GM18507 (cell line): ENCODE measurements at regions not wholly inside any gene's neighbourhood (a gene's known extent, or its start where the extent isn't known, plus 50 kb on each side); places are given as distances from the start of the nearest gene placed in this dataset.

Experiments
- DNase-seq: peaks from one replicate; pipeline ENCODE4 v3.0.0; 2011; ENCODE audit warnings: low read depth; ENCODE audit not compliant: insufficient read length; ENCODE audit errors: extremely low spot score
- FAIRE-seq: peaks from 2 replicates; lab custom pipeline; 2011; peaks lifted over from hg19 to GRCh38; lab: Jason Lieb, UNC

DNA sequence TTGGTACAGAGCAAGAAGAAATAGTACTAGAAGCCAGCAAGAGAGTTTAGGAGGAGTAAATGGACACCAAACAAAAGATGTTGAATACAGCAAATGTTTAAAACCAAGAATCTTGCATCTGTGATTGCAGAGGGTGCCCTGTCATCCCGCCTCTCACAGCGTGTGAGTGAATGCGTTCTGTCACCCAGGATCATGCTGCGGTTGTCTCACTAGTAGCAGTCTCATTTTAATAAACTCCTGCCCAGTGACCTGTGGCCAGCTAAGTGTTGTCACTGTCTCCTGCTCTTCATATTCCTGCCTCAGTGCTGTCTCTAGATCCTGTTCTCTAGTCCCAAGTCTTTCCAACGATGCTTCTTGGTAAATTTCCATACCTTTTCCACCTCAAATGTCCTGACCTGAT lies 584.6 kb downstream of the MCTP2 start:
- no peak for DNase-seq
- FAIRE-seq: no peak

DNA sequence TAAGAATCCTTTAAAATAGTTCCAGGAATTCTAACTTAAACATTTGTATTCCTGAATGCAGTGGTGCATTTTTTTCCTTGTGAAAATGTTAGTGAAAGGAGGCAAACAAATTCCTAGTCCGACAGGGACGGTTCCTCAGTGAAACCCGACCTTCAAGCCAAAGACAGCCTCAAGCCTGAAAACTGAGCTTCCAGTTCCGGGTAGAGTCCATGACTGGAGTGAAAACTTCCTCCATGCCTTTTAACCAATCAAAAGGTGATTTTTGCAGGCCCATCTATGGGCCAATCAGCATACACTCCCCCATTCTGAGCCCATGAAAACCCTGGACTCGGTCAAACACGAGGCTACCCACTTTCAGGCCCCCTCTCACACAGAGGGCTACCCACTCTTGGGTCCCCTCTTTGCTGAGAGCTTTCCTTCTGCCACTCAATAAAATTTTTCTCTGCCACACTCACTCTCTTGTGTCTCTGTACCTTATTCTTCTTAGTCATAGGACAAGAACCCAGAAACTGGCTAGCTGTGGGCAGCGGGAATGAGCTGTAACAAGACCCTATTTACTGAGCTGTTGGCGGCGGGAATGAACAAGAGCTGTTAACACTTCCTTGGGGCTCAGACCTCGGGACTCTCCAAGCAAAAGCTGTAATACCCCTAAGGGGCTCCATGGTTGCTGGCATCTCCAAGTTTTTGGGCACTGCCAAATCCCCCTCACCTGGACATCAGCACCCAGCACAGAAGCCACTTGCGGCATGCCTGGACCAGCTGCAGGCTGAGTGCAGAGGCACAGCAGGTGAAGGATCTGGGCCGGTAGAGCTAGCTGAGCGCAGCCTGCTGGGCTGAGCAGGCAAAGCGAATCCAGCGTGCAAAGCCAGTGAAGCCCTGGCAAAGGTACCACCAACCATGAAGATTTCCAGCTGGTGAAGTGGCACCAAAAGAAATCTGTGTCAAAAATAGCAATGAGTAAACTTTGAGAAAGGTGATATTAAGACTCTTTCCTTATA lies 598.8 kb downstream of the MCTP2 start:
- no peak for DNase-seq
- no peak for FAIRE-seq

DNA sequence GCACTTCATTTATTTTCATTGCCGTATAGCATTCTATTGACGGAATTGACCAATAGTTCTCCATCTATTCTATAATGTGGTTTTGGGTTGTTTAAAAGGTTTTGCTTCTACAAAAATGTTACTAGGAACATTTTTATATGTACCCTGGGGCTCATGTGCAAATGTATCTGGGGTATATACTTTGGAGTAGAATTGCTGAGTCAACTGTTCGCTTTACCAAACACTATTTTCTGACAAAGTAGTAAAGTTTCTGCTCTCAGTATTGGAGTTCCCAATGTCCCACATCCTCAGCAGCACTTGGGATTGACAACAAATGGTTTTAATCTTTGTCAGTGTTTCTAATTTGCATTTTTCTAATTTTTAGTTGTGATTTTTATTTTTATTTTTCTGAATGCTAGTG lies 602.6 kb downstream of the MCTP2 start:
- FAIRE-seq (no peak), DNase-seq (no peak)

DNA sequence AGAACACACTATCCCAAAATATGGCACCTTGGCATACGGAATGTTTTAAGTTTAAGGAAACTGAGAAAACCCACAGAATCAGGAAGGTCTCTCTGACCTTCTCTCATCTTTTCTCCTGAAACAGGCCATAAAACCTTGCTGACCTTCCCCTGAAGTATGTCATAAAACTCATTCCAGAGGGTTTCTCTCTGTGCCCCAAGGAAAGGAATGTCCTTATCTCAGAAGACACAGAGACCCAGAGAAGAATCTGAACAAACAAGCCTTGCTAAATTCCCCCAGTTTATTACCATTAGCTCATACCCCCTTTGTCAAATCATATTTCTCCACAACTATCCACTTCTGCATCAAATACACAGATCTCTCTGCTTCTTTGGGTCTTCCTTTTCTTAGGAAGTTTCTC lies 603.1 kb downstream of the MCTP2 start:
- no peak for DNase-seq
- FAIRE-seq: no peak

DNA sequence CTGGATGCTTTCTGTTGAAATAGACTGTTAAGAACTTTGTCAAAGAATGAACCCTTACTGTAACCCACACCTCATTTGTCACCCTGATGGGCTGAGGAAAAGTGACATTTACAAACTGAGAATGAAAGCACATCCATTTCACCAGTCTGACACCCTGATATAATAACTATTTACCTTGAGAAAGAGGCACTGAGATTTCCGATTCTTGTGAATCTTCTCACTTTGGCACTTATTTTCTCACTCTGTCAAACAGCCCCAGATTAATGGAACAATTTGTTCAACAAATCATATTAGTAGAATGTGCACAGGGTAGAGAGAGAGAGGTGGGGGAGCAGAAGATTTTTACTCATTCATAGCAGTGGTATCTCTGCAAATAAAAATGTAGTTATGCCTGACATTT lies 606.9 kb downstream of the MCTP2 start:
- DNase-seq (no peak), FAIRE-seq (no peak)

DNA sequence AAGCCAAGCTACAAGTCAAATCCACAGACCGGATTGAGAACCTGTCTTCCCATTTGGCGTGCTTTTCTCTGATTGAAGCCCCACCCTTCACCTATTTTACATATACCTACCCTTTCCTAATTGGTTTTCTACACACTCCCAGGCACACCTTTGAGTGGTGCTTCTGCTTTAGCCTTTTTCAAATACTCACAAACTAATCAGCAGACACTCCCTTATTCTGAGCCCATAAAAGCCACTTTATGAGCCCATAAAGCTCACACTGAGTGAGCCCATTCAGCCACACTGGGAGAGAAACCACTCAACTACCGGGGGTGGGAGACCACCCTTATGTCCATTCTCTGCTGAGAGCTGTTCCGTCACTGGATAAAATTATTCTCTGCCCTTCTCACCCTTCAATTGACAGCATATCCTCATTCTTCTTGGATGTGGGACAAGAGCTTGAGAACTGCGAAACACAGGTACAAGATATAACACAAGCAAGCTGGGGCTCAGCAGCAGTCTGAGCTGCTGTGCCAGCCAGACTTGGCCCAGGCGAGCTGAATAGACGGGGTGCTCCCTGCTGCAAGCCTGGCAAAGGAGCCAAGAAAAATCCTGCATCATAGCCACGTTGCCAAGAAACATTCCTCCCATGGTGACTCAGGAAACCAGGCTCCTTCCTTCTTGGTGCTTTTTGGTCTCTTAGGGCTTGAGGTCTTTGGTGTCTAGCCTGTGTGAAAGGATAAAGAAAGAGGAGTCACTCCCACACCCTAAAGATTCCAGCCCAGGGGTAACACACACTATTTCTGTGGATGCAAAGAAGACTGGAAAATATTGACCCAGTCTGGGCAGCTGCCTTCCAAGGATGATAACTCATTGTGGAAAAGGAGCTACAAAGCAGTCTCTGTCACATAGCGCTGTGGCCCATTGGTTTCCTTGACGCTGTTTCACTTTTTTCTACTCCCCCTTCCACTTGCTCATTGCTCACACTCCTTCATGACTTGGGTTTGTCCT lies 609.7 kb downstream of the MCTP2 start:
- DNase-seq: no peak
- FAIRE-seq: no peak

DNA sequence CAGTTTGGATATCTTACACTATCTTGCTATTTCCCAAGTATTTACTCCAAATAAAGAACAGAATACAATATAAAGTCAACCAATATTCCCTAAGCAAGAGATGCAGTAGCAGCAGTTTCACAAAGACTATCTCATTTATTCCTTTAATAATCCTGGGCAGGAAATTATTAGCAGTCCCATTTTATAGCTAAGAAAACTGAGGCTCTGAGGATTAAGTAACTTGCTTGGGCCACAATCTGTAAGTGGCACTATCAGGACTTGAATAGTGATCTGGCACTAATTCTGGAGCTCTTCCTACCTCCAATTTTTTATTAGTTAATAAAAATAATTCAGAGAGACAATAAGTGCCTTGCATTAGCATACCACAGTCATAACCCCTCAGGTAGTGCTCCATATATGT lies 611.7 kb downstream of the MCTP2 start:
- no peak for FAIRE-seq
- DNase-seq: no peak

DNA sequence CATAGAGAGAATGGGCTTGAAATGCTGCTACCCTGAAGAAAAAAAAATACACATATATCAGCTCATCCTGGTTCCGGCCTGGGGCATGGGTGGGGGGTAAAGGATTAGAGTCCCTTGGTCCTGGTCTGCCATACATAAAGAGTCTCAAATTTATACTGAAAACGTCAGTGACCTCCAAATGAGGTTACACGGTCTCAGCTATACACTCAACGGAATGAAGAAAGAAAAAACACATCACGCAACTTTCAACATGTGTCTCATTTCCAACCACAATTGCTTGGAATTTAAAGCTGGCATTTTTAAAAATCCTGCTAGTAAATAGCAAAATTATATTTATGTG lies 612.8 kb downstream of the MCTP2 start:
- FAIRE-seq (no peak), DNase-seq (no peak)

DNA sequence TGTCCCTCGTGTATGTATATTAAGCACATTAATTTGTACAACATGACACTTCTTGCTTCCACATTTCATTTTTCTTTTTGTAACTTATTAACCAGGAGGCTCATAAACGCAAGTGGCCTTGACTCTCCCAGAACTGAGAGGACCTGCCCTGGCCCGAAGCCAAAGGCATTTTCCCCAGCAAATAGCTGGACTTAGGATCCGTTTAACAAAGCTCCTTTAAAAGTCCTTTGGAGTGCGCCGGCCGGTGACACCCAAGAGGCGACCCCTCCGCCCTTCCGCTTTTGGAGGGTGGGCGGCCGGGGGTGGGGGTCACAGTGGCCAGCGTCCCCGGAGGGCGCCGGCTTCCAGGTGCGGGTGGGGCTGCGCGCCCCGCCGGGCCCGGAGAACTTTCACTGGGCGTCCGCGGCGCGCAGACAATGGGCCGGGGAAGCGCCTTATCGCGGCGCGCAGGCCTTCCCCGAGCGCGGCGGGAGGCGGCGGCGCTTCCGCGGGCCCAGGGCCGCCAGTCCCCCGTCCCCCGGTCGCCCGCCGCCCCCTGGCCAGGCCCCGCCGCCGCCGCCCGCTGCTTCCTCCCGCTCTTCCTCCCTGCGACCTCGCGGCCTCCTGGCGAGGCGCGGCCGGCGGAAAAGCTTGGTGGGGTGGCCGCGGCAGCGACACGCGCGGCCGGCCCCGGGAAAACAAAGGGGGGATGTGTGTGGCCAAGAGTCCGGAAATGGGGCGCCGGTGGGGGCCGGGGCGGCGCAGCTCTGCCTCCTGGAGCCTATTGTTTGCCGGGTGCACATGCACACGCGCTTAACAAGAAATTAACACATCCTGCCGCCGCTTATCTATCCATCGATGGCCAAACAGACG lies 613.4 kb downstream of the MCTP2 start:
- FAIRE-seq (no peak), DNase-seq (no peak)

DNA sequence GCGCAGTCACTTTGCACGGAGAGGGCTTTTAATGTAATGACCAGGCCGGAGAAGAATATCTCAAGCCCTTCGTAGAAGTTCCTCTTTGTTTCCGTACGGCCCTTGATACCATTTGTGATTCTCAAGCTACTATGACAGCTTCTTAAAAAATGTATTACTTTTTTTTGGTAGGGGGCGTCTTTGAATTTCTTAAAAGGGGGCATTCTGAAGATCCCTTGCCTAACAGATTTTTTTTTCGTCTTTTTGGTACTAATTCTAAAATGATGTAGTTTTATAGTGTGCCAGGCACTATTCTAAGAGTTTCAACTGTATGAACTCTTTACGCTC lies 614.0 kb downstream of the MCTP2 start:
- no peak for FAIRE-seq
- DNase-seq: no peak

DNA sequence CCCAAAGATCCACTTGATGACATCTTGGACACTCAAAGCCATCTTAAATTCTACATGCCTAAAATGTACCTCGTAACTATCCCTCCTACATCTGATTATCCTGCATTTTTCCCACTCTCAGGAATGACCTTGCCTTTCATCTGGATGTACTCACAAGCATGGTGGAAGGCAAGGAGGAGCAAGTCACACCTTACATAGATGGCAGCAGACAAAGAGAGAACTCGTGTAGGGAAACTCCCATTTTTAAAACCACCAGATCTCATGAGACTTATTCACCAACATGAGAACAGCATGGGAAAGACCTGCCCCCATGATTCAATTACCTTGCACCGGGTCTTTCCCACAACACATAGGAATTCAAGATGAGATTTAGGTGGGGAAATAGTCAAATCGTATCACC lies 616.0 kb downstream of the MCTP2 start:
- no peak for FAIRE-seq
- no peak for DNase-seq

DNA sequence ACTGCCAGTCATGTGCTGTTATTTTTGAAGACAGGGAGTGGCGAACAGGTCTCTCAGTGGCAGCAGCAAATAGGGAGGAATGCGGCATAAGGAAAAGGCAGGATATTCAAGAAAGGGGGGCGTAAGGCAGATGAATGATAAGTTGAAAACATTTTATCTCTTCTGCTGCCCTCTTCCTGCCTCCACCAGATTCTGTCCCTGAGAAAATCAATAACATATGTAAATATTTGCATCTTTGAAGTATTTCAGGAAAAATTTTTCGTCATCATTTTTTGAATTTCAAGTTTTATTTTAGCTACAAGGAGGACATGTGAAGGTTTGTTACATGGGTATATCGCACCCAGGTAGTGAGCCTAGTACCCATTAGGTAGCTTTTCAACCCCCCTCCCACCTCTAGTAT lies 616.7 kb downstream of the MCTP2 start:
- DNase-seq: no peak
- no peak for FAIRE-seq

DNA sequence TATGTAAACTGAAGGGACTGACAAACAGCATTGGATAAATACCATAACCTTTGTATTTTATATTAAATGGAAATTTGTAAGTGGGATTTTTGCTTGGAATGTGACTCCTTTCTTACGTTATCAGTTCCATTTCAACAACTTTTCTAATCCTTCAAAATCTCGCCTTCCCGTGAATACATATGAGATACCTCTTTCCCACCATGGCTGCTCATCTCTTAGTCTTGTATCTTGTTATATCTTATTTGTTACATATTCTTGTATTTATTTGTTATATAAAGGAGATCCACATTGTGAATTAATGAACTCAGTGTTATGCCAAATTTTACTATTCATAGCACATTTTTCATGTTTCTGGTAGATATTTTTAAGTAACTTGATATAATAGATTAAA lies 623.7 kb downstream of the MCTP2 start:
- DNase-seq: no peak
- no peak for FAIRE-seq

DNA sequence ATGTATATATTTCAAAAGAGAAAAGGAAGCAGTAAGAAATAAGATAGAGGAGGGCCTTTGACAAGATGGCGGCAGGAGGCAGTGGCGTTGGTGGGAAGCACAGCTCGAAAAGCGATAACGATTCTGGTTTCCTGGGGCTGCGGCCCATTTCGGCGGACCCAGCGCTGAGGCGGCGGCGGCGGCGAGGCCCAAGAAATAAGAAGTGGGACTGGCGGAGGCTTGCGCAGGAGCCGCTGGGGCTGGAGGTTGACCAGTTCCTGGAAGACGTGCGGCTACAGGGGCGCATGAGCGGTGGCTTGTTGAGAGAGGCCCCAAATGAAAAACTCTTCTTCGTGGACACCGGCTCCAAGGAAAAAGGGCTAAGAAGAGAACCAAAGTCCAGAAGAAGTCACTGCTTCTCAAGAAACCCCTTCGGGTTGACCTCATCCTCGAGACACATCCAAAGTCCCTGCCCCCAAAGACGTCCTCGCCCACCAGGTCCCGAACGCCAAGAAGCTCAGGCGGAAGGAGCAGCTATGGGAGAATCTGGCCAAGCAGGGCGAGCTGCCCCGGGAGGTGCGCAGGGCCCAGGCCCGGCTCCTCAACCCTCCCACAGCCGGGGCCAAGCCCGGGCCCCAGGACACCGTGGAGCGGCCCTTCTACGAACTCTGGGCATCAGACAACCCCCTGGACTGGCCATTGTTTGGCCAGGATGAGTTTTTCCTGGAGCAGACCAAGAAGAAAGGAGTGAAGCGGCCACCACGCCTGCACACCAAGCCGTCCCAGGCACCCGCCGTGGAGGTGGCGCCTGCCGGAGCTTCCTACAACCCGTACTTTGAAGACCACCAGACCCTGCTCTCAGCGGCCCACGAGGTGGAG lies 624.3 kb downstream of the MCTP2 start:
- no peak for FAIRE-seq
- DNase-seq: no peak

DNA sequence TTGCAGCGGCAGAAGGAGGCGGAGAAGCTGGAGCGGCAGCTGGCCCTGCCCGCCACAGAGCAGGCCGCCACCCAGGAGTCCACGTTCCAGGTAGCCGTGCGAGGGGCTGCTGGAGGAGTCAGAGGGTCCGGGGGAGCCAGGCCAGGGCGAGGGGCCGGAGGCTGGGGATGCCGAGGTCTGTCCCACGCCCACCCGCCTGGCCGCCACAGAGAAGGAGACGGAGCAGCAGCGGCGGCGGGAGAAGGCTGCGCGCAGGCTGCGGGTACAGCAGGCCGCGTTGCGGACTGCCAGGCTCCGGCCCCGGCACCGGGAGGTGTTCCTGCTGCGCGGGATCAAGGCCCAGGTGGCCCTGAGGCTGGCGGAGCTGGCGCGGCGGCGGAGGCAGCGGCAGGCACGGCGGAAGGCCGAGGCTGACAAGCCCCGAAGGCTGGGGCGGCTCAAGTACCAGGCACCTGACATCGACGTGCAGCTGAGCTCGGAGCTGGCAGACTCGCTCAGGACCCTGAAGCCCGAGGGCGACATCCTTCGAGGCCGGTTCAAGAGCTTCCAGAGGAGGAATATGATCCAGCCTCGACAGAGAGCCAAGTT lies 625.0 kb downstream of the MCTP2 start:
- DNase-seq (no peak), FAIRE-seq (no peak)

DNA sequence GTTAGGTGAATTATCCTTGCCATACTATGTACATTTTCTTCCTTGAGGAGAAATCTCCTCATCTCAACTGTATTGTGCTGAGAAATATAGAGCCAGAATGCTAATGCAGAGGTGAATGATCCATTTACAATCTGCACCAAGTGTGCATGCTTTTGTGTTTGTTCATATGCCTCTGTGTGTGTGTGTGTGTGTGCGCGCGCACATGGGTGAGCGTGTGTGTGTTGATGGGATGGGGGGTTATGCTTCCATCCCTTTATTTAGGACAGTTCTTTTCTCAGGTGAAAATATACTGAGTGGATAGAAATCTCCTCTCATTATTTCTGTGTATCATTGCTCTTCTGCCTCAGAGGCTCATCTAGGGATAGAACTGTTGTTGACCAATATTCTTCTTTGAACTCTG lies 626.1 kb downstream of the MCTP2 start:
- DNase-seq (no peak), FAIRE-seq (no peak)

DNA sequence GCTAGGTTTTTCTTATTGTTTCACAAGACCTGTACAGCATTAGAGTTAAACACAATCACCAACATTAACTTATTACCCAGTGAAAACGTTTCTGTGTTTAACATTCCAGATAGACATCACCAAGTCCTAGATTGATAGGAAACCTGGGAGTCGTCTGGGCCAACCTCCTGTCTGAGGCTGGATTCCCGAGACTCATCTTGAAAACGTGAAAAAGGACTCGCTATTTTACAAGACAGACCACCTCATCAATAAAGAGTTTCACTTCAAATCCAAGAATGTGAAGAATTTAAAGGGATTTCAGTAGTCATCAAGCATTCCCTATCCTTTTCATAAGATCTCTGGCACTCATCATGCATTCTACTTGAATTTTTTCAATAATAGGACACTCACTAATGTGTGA lies 626.6 kb downstream of the MCTP2 start:
- FAIRE-seq (no peak), DNase-seq (no peak)

DNA sequence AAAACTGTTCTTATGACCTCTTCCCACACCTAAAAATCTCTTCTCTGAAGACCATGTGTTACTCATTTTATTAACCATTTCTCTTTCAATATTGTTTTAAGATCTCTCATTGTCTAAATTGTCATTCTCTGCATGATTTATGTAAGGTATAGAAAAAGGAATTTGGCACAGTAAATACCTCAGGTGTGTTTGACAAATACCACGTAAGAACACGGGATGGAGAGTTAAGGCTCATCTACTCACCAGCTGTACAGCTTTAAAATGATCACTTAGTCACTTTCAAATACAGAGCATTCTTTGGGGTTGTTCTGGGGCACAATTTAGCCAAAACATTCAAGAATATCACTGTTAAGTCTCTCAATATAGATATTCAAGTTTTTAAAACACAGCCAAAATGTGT lies 627.1 kb downstream of the MCTP2 start:
- FAIRE-seq (no peak), DNase-seq (no peak)

DNA sequence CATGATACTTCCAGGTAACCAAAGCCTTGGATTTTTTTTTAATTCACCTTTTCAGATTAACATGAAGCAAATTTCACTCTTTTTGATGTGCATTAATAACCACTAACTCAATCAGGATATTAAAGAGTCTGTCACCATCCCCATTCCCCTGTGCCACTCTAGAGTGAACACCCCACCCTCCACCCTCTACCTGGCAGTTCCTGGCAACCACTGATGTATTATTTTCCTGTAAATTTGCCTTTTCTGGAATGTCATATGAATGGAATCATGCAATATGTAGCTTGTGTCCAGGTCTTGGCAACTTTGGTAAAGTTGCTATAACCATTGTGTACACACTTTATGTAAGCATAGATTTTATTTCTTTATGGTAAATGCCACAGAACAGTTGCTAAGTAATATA lies 627.6 kb downstream of the MCTP2 start:
- no peak for DNase-seq
- no peak for FAIRE-seq
